HEK293 (cell line): ENCODE measurements at regions not wholly inside any gene's neighbourhood (a gene's known extent, or its start where the extent isn't known, plus 50 kb on each side); places are given as distances from the start of the nearest gene placed in this dataset.

Experiments
- CTCF ChIA-PET: fragments of 350-600 bp; formaldehyde crosslinking; extraction: SDS; loops from one replicate; lab custom pipeline; 2021; ENCODE audit warnings: antibody characterized with exemption; lab: Yijun Ruan, JAX
- POLR2A ChIA-PET: fragments of 300-600 bp; formaldehyde crosslinking; extraction: SDS; loops from one replicate; lab custom pipeline; 2020; ENCODE audit warnings: antibody characterized with exemption, inconsistent platforms; lab: Yijun Ruan, JAX
- H3K27ac ChIP-seq: fragments of 200-500 bp; sonication (Bioruptor generic); 2 replicates; pipeline ENCODE4 v1.5.1; 2014; ENCODE audit warnings: low read depth, low read length, control low read depth, inconsistent platforms; ENCODE audit errors: extremely low read depth
- H3K36me3 ChIP-seq, 2 experiments: fragments of 200-500 bp in 1 of 2; sonication (Bioruptor generic) in 1 of 2; 1 replicate in 1 of 2; 2 replicates in 1 of 2; pipeline ENCODE4 v1.5.1; 2014 to 2017; ENCODE audit warnings: inconsistent platforms in 2 of 2, low read length in 2 of 2; ENCODE audit not compliant: control insufficient read depth in 2 of 2, insufficient read depth in 1 of 2
- H3K4me1 ChIP-seq: fragments of 200-500 bp; sonication (Bioruptor generic); 2 replicates; pipeline ENCODE4 v1.5.1; 2014; ENCODE audit warnings: mild to moderate bottlenecking, low read length, inconsistent platforms; ENCODE audit not compliant: control insufficient read depth, insufficient read depth
- H3K4me3 ChIP-seq: 2 replicates; pipeline ENCODE4 v1.5.1; 2011; ENCODE audit warnings: low read depth, mild to moderate bottlenecking, control low read depth, low read length, moderate library complexity
- H3K9me3 ChIP-seq: fragments of 200-500 bp; sonication (Bioruptor generic); 2 replicates; pipeline ENCODE4 v1.5.1; 2014; ENCODE audit warnings: low read depth, low read length, inconsistent platforms; ENCODE audit not compliant: control insufficient read depth, insufficient read depth
- BCL11A ChIP-seq: fragments of 450-650 bp; formaldehyde crosslinking; IDR thresholded peaks from 2 replicates; pipeline ENCODE4 v1.5.1; 2016; ENCODE audit warnings: low read depth, missing biosample characterization, missing genetic modification characterization
- BCL11B ChIP-seq: fragments of 450-650 bp; formaldehyde crosslinking; IDR thresholded peaks from 2 replicates; pipeline ENCODE4 v1.5.1; 2016; ENCODE audit warnings: low read depth, missing biosample characterization, missing genetic modification characterization
- CTCF ChIP-seq: fragments of 450-650 bp; formaldehyde crosslinking; IDR thresholded peaks from 2 replicates; pipeline ENCODE4 v1.5.1; 2016; ENCODE audit warnings: missing biosample characterization, missing genetic modification characterization
- KLF8 ChIP-seq: fragments of 450-650 bp; formaldehyde crosslinking; IDR thresholded peaks from 2 replicates; pipeline ENCODE4 v1.5.1; 2016; ENCODE audit warnings: missing biosample characterization, missing genetic modification characterization
- KLF9 ChIP-seq: fragments of 450-650 bp; formaldehyde crosslinking; IDR thresholded peaks from 2 replicates; pipeline ENCODE4 v1.5.1; 2016; ENCODE audit warnings: missing biosample characterization, missing genetic modification characterization, low read depth
- PRDM4 ChIP-seq: fragments of 450-650 bp; formaldehyde crosslinking; IDR thresholded peaks from 2 replicates; pipeline ENCODE4 v1.5.1; 2017; ENCODE audit warnings: missing biosample characterization, missing genetic modification characterization
- PRDM6 ChIP-seq: fragments of 450-650 bp; formaldehyde crosslinking; IDR thresholded peaks from 2 replicates; pipeline ENCODE4 v1.5.1; 2017; ENCODE audit warnings: missing biosample characterization, missing genetic modification characterization
- YY2 ChIP-seq: fragments of 450-650 bp; formaldehyde crosslinking; IDR thresholded peaks from 2 replicates; pipeline ENCODE4 v1.5.1; 2016; ENCODE audit warnings: missing biosample characterization, missing genetic modification characterization
- ZBTB17 ChIP-seq: fragments of 450-650 bp; formaldehyde crosslinking; IDR thresholded peaks from 2 replicates; pipeline ENCODE4 v1.5.1; 2016; ENCODE audit warnings: missing biosample characterization, missing genetic modification characterization
- ZFP3 ChIP-seq: fragments of 450-650 bp; formaldehyde crosslinking; IDR thresholded peaks from 2 replicates; pipeline ENCODE4 v1.5.1; 2016; ENCODE audit warnings: low read depth, missing biosample characterization, missing genetic modification characterization
- ZNF114 ChIP-seq: fragments of 450-650 bp; formaldehyde crosslinking; IDR thresholded peaks from 2 replicates; pipeline ENCODE4 v1.5.0; 2017; ENCODE audit warnings: missing biosample characterization, missing genetic modification characterization
- ZNF121 ChIP-seq: fragments of 450-650 bp; formaldehyde crosslinking; IDR thresholded peaks from 2 replicates; pipeline ENCODE4 v1.5.1; 2016; ENCODE audit warnings: missing biosample characterization, missing genetic modification characterization
- ZNF184 ChIP-seq: fragments of 450-650 bp; IDR thresholded peaks from 2 replicates; pipeline ENCODE4 v1.5.1; 2018; ENCODE audit warnings: missing biosample characterization, mild to moderate bottlenecking, missing genetic modification characterization
- ZNF2 ChIP-seq: fragments of 450-650 bp; formaldehyde crosslinking; IDR thresholded peaks from 2 replicates; pipeline ENCODE4 v1.5.1; 2016; ENCODE audit warnings: missing biosample characterization, missing genetic modification characterization
- ZNF23 ChIP-seq: fragments of 450-650 bp; formaldehyde crosslinking; IDR thresholded peaks from 2 replicates; pipeline ENCODE4 v1.5.1; 2016; ENCODE audit warnings: missing biosample characterization, missing genetic modification characterization, borderline replicate concordance
- ZNF239 ChIP-seq: fragments of 450-650 bp; formaldehyde crosslinking; IDR thresholded peaks from 2 replicates; pipeline ENCODE4 v1.5.1; 2016; ENCODE audit warnings: missing biosample characterization, missing genetic modification characterization
- ZNF274 ChIP-seq, 2 experiments: fragments of 200-500 bp in 1 of 2; fragments of 450-650 bp in 1 of 2; sonication (Bioruptor generic) in 1 of 2; formaldehyde crosslinking in 1 of 2; IDR thresholded peaks; 2 replicates each; pipeline versions ENCODE4 v1.5.1 to v1.6.1; 2014 to 2016; ENCODE audit warnings: borderline replicate concordance in 1 of 2, inconsistent platforms in 1 of 2, low read length in 1 of 2, missing biosample characterization in 1 of 2, missing genetic modification characterization in 1 of 2
- ZNF302 ChIP-seq: fragments of 450-650 bp; formaldehyde crosslinking; IDR thresholded peaks from 2 replicates; pipeline ENCODE4 v1.5.1; 2016; ENCODE audit warnings: missing biosample characterization, missing genetic modification characterization, low read depth
- ZNF529 ChIP-seq: fragments of 450-650 bp; formaldehyde crosslinking; IDR thresholded peaks from 2 replicates; pipeline ENCODE4 v1.5.1; 2017; ENCODE audit warnings: missing genetic modification characterization, missing biosample characterization; ENCODE audit not compliant: insufficient replicate concordance
- ZNF645 ChIP-seq: fragments of 450-650 bp; formaldehyde crosslinking; IDR thresholded peaks from 2 replicates; pipeline ENCODE4; 2016; ENCODE audit warnings: missing biosample characterization, missing genetic modification characterization
- ZNF658 ChIP-seq: fragments of 450-650 bp; formaldehyde crosslinking; IDR thresholded peaks from 2 replicates; pipeline ENCODE4; 2016; ENCODE audit warnings: missing biosample characterization, missing genetic modification characterization
- ZNF704 ChIP-seq: fragments of 450-650 bp; formaldehyde crosslinking; IDR thresholded peaks from 2 replicates; pipeline ENCODE4 v1.5.1; 2016; ENCODE audit warnings: missing biosample characterization, missing genetic modification characterization
- ZNF707 ChIP-seq: fragments of 450-650 bp; formaldehyde crosslinking; IDR thresholded peaks from 2 replicates; pipeline ENCODE4 v1.5.1; 2016; ENCODE audit warnings: missing biosample characterization, missing genetic modification characterization
- ZNF792 ChIP-seq: fragments of 450-650 bp; formaldehyde crosslinking; IDR thresholded peaks from 2 replicates; pipeline ENCODE4 v1.5.1; 2016; ENCODE audit warnings: missing biosample characterization, missing genetic modification characterization

- POLR2A ChIA-PET, result no interaction called here
- TF ChIP-seq ZNF707 (tag by site-specific recombination) (no peak), ZNF704 (tag by site-specific recombination) (no peak), ZNF302 (no peak), ZNF121 (tag by site-specific recombination) (no peak), ZNF658 (tag by site-specific recombination) (no peak), PRDM4 (tag by site-specific recombination) (no peak), ZNF792 (tag by site-specific recombination) (no peak), ZNF23 (no peak), ZNF184 (tag by site-specific recombination) (no peak), BCL11B (no peak), ZNF114 (no peak), ZNF645 (no peak), ZFP3 (tag by site-specific recombination) (no peak)
- Histone ChIP-seq H3K36me3 (no peaks in the 10 kb centered on the region), H3K27ac (no peak overlapping the region), H3K4me3 (no peak overlapping the region), H3K9me3 (no peaks in the 10 kb centered on the region), H3K4me1 (no peaks in the 10 kb centered on the region)
- CTCF ChIA-PET, result interaction anchor here (0.6 kb wide), 1 partner anchor 448 kb away, joined by 3 read pairs; no protein-coding TSS in a partner anchor
These were observed 121.3 kb upstream of the CACNA1A start for GRCh38 chr19:13627531-13627930.

GRCh38 chr19:13623716-13624710 is 117.7 kb upstream of the CACNA1A start:
- ChIA-PET POLR2A (no interaction called here), CTCF (interaction anchor here (0.7 to 1.5 kb wide), 3 partner anchors 17 to 419 kb away, joined by 3 to 6 read pairs (median 3); no protein-coding TSS in a partner anchor)
- Histone ChIP-seq H3K9me3 (no peaks in the 10 kb centered on the region), H3K4me1 (no peaks in the 10 kb centered on the region), H3K4me3 (no peak overlapping the region), H3K27ac (no peak overlapping the region), H3K36me3 (no peaks in the 10 kb centered on the region)
- TF ChIP-seq PRDM6 (tag by site-specific recombination) (no peak), BCL11A (tag by site-specific recombination) (no peak), KLF8 (tag by site-specific recombination) (no peak), ZNF529 (tag by site-specific recombination) (no peak), ZNF23 (no peak), ZBTB17 (tag by site-specific recombination) (no peak), ZNF239 (tag by site-specific recombination) (no peak), BCL11B (no peak), YY2 (no peak), ZNF274 (IDR thresholded peaks at IDR 0.05; ENCODE audit: low read length) (no peak), ZNF274 (tag by site-specific recombination; IDR thresholded peaks at IDR 0.05; ENCODE audit: borderline replicate concordance) (no peak), ZNF2 (no peak), CTCF (tag by site-specific recombination) (no peak), KLF9 (tag by site-specific recombination) (no peak)
